ENCODE measurements at regions not wholly inside any gene's neighbourhood (a gene's known extent, or its start where the extent isn't known, plus 50 kb on each side); places are given as distances from the start of the nearest gene placed in this dataset.

GRCh38 chr1:93744299-93744988, 62.8 kb upstream of the BCAR3 start:
- no peak for DNase-seq (ENCODE audit: low spot score)

GRCh38 chr1:93743465-93743864, 61.8 kb upstream of the BCAR3 start:
- DNase-seq (ENCODE audit: low spot score) = no peak

GRCh38 chr1:93740601-93741031, 59.0 kb upstream of the BCAR3 start:
- DNase-seq (ENCODE audit: low spot score) = no peak

- DNase-seq (ENCODE audit: low spot score) = no peak
These were observed 58.5 kb upstream of the BCAR3 start for GRCh38 chr1:93740157-93740556.

DNA sequence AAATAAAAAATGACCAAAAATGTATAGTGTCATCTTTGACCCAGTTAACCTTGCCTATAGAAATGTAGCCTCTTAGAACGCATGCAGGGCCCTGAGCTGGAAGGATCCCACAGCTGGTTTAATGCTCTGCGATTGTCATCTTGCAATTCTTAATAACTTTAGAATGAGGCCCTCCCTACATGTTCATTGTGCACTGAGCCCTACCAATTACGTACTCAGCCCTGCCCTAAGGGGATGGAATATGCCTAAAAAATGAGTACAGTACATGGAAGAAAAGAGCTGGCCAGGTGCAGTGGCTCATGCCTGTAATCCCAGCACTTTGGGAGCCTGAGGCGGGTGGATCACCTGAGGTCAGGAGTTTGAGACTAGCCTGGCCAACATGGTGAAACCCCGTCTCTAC, 57.8 kb upstream of the BCAR3 start:
- no peak for DNase-seq (ENCODE audit: low spot score)

GRCh38 chr1:93738926-93739325, 57.3 kb upstream of the BCAR3 start:
- no peak for DNase-seq (ENCODE audit: low spot score)

GRCh38 chr1:93738075-93738622, 56.5 kb upstream of the BCAR3 start:
- no peak for DNase-seq (ENCODE audit: low spot score)

DNA sequence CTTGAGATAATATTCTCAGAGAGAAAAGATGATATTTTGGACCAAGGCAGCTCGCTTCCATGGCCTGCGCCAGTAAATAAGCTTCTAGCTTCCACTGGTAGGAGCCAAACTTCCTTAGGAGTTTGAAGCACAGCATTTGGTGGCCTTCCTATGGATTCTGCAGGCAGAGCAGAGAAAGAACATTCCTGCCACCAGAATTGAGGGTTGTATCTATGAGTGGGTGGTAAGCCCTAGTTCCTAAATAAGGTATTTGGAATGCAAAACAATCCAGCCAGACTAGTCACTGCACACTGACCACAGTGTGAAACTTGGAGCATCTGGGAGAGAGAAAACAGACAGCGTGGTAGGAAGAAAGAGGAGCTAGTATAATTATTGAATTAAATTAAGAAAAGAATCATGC, 54.1 kb upstream of the BCAR3 start:
- no peak for DNase-seq (ENCODE audit: low spot score)

DNA sequence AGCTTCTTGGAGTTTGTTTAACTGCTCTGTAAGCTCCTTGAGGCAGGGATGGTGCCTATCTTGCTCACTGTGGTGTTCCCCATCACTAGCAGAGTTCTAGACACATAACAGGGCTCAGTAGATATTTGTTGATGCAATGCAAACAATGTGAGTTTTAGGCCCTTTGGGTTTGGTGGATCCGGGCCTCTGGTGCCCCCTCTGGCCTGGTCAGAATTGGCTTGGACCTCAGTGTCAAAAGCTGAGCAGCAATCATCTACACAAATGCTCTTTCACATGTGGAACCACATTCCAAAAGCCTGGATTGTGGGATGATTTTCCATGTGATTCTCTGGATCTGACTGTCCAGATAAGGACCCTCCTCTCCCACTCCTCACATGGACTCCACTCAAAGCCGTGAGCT, 53.4 kb upstream of the BCAR3 start:
- no peak for DNase-seq (ENCODE audit: low spot score)

DNA sequence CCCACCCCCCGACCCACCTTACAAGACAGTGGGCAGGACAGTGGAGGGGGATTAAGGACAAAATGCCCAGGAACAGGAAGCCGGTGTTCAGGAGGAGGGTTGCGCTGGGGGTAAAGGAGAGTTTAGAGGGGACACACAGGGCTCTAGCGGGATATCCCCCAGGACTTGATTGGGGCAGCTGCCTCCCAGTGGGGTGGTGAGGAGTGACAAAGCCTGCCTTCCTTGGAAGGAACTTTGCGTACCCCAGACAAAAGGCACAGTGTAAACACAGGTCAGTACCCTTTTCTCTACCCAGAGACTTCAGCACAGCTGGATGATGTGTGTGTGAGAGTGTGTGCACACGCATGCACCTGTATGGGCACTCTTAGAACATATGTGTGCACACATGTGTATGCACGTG, 51.7 kb upstream of the BCAR3 start:
- DNase-seq (ENCODE audit: low spot score) = no peak

DNA sequence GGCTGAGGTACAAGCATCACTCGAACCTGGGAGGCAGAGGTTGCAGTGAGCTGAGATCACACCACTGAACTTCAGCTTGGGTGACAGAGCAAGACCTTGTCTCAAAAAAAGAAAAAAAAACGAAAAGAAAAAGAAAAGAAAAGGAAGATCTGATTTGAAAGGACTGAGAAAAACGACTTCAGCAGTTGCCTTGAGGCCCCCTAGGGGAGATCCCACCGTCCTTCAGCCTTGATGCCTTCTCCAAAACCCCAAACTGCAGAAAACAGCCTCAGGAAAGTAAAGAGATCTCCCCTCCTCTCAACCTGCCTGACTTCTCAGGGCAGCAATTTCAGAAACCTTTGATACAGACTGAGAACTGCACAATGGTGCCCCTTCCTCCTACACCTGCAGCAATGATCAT, 50.9 kb upstream of the BCAR3 start:
- no peak for DNase-seq (ENCODE audit: low spot score)

Data from D341Med (cell line).